HG03520 (cell line): ENCODE measurements at regions not wholly inside any gene's neighbourhood (a gene's known extent, or its start where the extent isn't known, plus 50 kb on each side); places are given as distances from the start of the nearest gene placed in this dataset.
"Not testable (repeated sequence)": the region's sequence is repeated elsewhere in the genome, so short reads cannot be mapped to it uniquely, and the experiment has no call there.

Experiments
- ATAC-seq: cut with Tn5 transposase; IDR thresholded peaks from one replicate; pipeline ENCODE4 v1.9.1; 2021; ENCODE audit warnings: mild to moderate bottlenecking, moderate library complexity; ENCODE audit not compliant: unreplicated experiment

- not testable (repeated sequence) for ATAC-seq
These were observed 406.4 kb downstream of the HLX start for GRCh38 chr1:221285458-221286210.

GRCh38 chr1:221286399-221286798 is 407.2 kb downstream of the HLX start:
- no peak for ATAC-seq

- ATAC-seq = no peak
These were observed 409.9 kb downstream of the HLX start for GRCh38 chr1:221289103-221289502.

- no peak for ATAC-seq
These were observed 411.4 kb downstream of the HLX start for GRCh38 chr1:221290669-221291068.

GRCh38 chr1:221291113-221291512 is 411.9 kb downstream of the HLX start:
- ATAC-seq = no peak

GRCh38 chr1:221292652-221293051 is 413.4 kb downstream of the HLX start:
- ATAC-seq = no peak

- no peak for ATAC-seq
These were observed 415.0 kb downstream of the HLX start for GRCh38 chr1:221294242-221294641.

GRCh38 chr1:221302357-221302756 is 423.1 kb downstream of the HLX start:
- ATAC-seq = no peak

- no peak for ATAC-seq
These were observed 423.6 kb downstream of the HLX start for GRCh38 chr1:221302810-221303209.

- no peak for ATAC-seq
These were observed 424.4 kb downstream of the HLX start for GRCh38 chr1:221303623-221304022.

GRCh38 chr1:221306239-221306638 is 427.0 kb downstream of the HLX start:
- ATAC-seq = no peak

- ATAC-seq = no peak
These were observed 429.6 kb downstream of the HLX start for GRCh38 chr1:221308534-221309511.

GRCh38 chr1:221309723-221310122 is 430.5 kb downstream of the HLX start:
- ATAC-seq = no peak

- ATAC-seq = no peak
These were observed 430.9 kb downstream of the HLX start for GRCh38 chr1:221310180-221310579.

GRCh38 chr1:221315330-221315729 is 426.6 kb downstream of the DUSP10 start:
- ATAC-seq = no peak

- ATAC-seq = no peak
These were observed 425.3 kb downstream of the DUSP10 start for GRCh38 chr1:221316491-221317056.

- no peak for ATAC-seq
These were observed 424.4 kb downstream of the DUSP10 start for GRCh38 chr1:221317537-221317936.

GRCh38 chr1:221327954-221328353 is 413.9 kb downstream of the DUSP10 start:
- no peak for ATAC-seq

GRCh38 chr1:221328371-221328770 is 413.5 kb downstream of the DUSP10 start:
- ATAC-seq = no peak

GRCh38 chr1:221331273-221332183 is 410.4 kb downstream of the DUSP10 start:
- ATAC-seq = no peak
